Endothelial cell of umbilical vein (primary cell): ENCODE measurements at regions not wholly inside any gene's neighbourhood (a gene's known extent, or its start where the extent isn't known, plus 50 kb on each side); places are given as distances from the start of the nearest gene placed in this dataset.

ENCODE experiments used
- BruUV-seq: library from RNA; stranded (reverse); fragments of 400-500 nt; replicated peaks from 2 replicates; lab custom pipeline; 2021; lab: Mats Ljungman, UMichigan
- CTCF ChIA-PET: fragments of 300-600, 350-600 bp; sonication (Branson Sonifier 250); formaldehyde crosslinking; loops from one replicate; lab custom pipeline; 2021; ENCODE audit warnings: antibody characterized with exemption, inconsistent platforms; lab: Charles Lee
- POLR2A ChIA-PET: fragments of 300-600, 350-600 bp; sonication (Branson Sonifier 250); formaldehyde crosslinking; loops from one replicate; lab custom pipeline; 2021; ENCODE audit warnings: antibody characterized with exemption, inconsistent platforms; lab: Charles Lee
- DNase-seq: peaks from one replicate; pipeline ENCODE4 v3.0.0-alpha.2; 2011; ENCODE audit warnings: low read depth, low spot score
- FAIRE-seq: peaks from 2 replicates; lab custom pipeline; 2011; peaks lifted over from hg19 to GRCh38; lab: Jason Lieb, UNC
- H2AFZ ChIP-seq: 2 replicates; pipeline ENCODE4 v1.6.0; 2012; ENCODE audit warnings: low read depth, low read length, control low read depth, inconsistent platforms
- H3K27ac ChIP-seq: 2 replicates; pipeline ENCODE4 v1.5.1; 2011; ENCODE audit warnings: low read depth, mild to moderate bottlenecking, control low read depth, low read length, moderate library complexity; ENCODE audit not compliant: insufficient read depth
- H3K27me3 ChIP-seq, 2 experiments: 2 replicates each; pipeline versions ENCODE4 v1.6.0 to v1.6.1; 2011; ENCODE audit warnings: low read length in 2 of 2, mixed read lengths in 1 of 2; ENCODE audit not compliant: control insufficient read depth in 2 of 2, insufficient read depth in 2 of 2
- H3K36me3 ChIP-seq, 2 experiments: 2 replicates in 1 of 2; 3 replicates in 1 of 2; pipeline ENCODE4 v1.5.1; 2011; ENCODE audit warnings: low read length in 2 of 2, mild to moderate bottlenecking in 1 of 2, moderate library complexity in 1 of 2; ENCODE audit not compliant: control insufficient read depth in 2 of 2, insufficient read depth in 2 of 2; ENCODE audit errors: extremely low read depth in 1 of 2
- H3K4me1 ChIP-seq: 3 replicates; pipeline ENCODE4 v1.5.1; 2011; ENCODE audit warnings: mild to moderate bottlenecking, low read length; ENCODE audit not compliant: control insufficient read depth, insufficient read depth; ENCODE audit errors: extremely low read depth
- H3K4me2 ChIP-seq: 2 replicates; pipeline ENCODE4 v1.6.1; 2011; ENCODE audit warnings: low read length, control low read depth, mixed read lengths; ENCODE audit not compliant: insufficient read depth
- H3K4me3 ChIP-seq, 3 experiments: fragments of 200-600 bp in 1 of 3; sonication (generic), shearing (Covaris generic) in 1 of 3; replicated peaks in 1 of 3; 2 replicates each; pipeline ENCODE4 v1.5.1; 2011 to 2016; ENCODE audit warnings: control low read depth in 3 of 3, low read length in 3 of 3, mild to moderate bottlenecking in 2 of 3, inconsistent platforms in 1 of 3, low read depth in 1 of 3, moderate library complexity in 1 of 3; ENCODE audit not compliant: insufficient read depth in 1 of 3
- H3K79me2 ChIP-seq: 2 replicates; pipeline ENCODE4 v1.6.0; 2012; ENCODE audit warnings: low read length, inconsistent platforms; ENCODE audit not compliant: control insufficient read depth, insufficient read depth
- H3K9ac ChIP-seq: replicated peaks from 2 replicates; pipeline ENCODE3; 2011; ENCODE audit warnings: low read length, control low read depth; ENCODE audit not compliant: insufficient read depth; ENCODE audit errors: extremely low read depth
- H3K9me1 ChIP-seq: replicated peaks from 3 replicates; pipeline ENCODE4 v1.6.0; 2011; ENCODE audit warnings: mild to moderate bottlenecking, low read length; ENCODE audit not compliant: control insufficient read depth, insufficient read depth; ENCODE audit errors: extremely low read depth
- H3K9me3 ChIP-seq: replicated peaks from 2 replicates; pipeline ENCODE4 v1.5.1; 2012; ENCODE audit warnings: low read length, inconsistent platforms; ENCODE audit not compliant: control insufficient read depth, insufficient read depth
- H4K20me1 ChIP-seq: replicated peaks from 2 replicates; pipeline ENCODE3; 2011; ENCODE audit warnings: mild to moderate bottlenecking, low read length; ENCODE audit not compliant: control insufficient read depth, insufficient read depth; ENCODE audit errors: extremely low read depth
- CTCF ChIP-seq, 2 donors: IDR thresholded peaks; 1 replicate in 1 of 2; 2 replicates in 1 of 2; pipeline ENCODE4 v1.5.1; 2011; ENCODE audit warnings: low read length in 2 of 2, mild to moderate bottlenecking in 2 of 2, moderate library complexity in 2 of 2, control low read depth in 1 of 2, inconsistent platforms in 1 of 2, low read depth in 1 of 2; ENCODE audit not compliant: insufficient read depth in 1 of 2; ENCODE audit errors: extremely low read depth in 1 of 2
- EZH2 ChIP-seq: IDR thresholded peaks from 2 replicates; pipeline ENCODE4 v1.6.1; 2012; ENCODE audit warnings: borderline replicate concordance, low read depth, mild to moderate bottlenecking, moderate library complexity, low read length, inconsistent platforms; ENCODE audit not compliant: severe bottlenecking
- FOS ChIP-seq: IDR thresholded peaks from 2 replicates; pipeline ENCODE4 v1.6.1; 2011; ENCODE audit warnings: mild to moderate bottlenecking, low read length, moderate library complexity, borderline replicate concordance; ENCODE audit not compliant: insufficient read depth
- GATA2 ChIP-seq: IDR thresholded peaks from 2 replicates; pipeline ENCODE4 v1.7.0; 2011; ENCODE audit warnings: low read depth, mild to moderate bottlenecking, moderate library complexity, mixed read lengths, low read length; ENCODE audit not compliant: insufficient read length, insufficient read depth
- JUN ChIP-seq: IDR thresholded peaks from 2 replicates; pipeline ENCODE4 v1.6.1; 2011; ENCODE audit warnings: borderline replicate concordance, low read depth; ENCODE audit not compliant: insufficient read length, insufficient read depth
- MYC ChIP-seq: IDR thresholded peaks from one replicate; pipeline ENCODE4 v1.6.1; 2011; ENCODE audit warnings: mild to moderate bottlenecking, low read depth, low read length
- POLR2A ChIP-seq: IDR thresholded peaks from 2 replicates; pipeline ENCODE4 v1.6.1; 2012; ENCODE audit warnings: low read depth, mild to moderate bottlenecking, control low read depth, low read length
- POLR2AphosphoS5 ChIP-seq: IDR thresholded peaks from 2 replicates; pipeline ENCODE4 v1.6.1; 2012; ENCODE audit warnings: low read depth, mild to moderate bottlenecking, control low read depth, low read length, moderate library complexity; ENCODE audit not compliant: insufficient read depth
- dilution Hi-C: fragments of 300-500 bp; cut with MboI; formaldehyde crosslinking; loops from one replicate; pipeline ENCODE4 v1.15.0; 2019; ENCODE audit warnings: low sequenced_read_pairs; ENCODE audit not compliant: extremely low pct_ligation_motif_present
- intact Hi-C: fragments of 100-400 bp; cut with micrococcal nuclease; formaldehyde crosslinking; loops from one replicate; pipeline ENCODE4 v1.10.0; 2022
- TF ChIP-seq, protein P1 (sequence below): IDR thresholded peaks from 2 replicates; pipeline ENCODE4 v1.6.1; 2011; ENCODE audit not compliant: insufficient read depth, insufficient read length

DNA sequence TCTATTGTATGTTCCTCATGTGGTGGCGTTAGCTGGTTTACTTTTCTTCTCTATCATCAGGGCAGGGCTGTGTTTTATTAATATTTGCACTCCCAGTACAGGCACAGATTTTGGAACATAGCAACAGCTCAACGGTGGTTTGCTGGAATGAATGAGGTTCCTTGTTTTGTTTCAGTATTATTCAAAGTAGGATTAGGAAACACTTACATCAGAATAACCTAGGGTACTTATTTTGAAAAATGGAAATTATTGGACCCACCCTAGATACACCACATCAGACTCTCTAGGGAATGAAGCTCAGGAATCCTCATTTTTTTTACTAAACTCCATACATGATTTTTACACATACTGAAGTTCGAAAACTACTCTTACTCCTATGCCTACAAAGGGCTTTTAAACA is 108.8 kb upstream of the ENPEP start:
- intact Hi-C loops (no loop called here), dilution Hi-C loops (no loop called here)
- Histone ChIP-seq H3K4me3 (no peak overlapping the region), H3K9ac (no peak overlapping the region), H3K27ac (no peak overlapping the region), H4K20me1 (no peaks in the 10 kb centered on the region), H3K27me3 (no peaks in the 10 kb centered on the region), H3K4me2 (no peak overlapping the region), H3K4me1 (no peaks in the 10 kb centered on the region), H3K9me1 (no peaks in the 10 kb centered on the region), H3K36me3 (no peaks in the 10 kb centered on the region), H3K79me2 (no peaks in the 10 kb centered on the region), H3K9me3 (no peaks in the 10 kb centered on the region), H2AFZ (no peak overlapping the region)
- DNase-seq (no peak), FAIRE-seq (no peak)
- TF ChIP-seq POLR2AphosphoS5 = no peak
- no peak for TF ChIP-seq MYC
- TF ChIP-seq, protein P1, sequence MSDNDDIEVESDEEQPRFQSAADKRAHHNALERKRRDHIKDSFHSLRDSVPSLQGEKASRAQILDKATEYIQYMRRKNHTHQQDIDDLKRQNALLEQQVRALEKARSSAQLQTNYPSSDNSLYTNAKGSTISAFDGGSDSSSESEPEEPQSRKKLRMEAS = no peak
- TF ChIP-seq POLR2A = no peak
- TF ChIP-seq FOS = no peak
- no peak for TF ChIP-seq JUN
- CTCF ChIA-PET = interaction anchor here (1.6 kb wide), 1 partner anchor 16 kb away, joined by 3 read pairs; no protein-coding TSS in a partner anchor
- POLR2A ChIA-PET = no interaction called here
- no TSS peak for BruUV-seq

- Histone ChIP-seq H4K20me1 (no peaks in the 10 kb centered on the region), H3K9me3 (no peaks in the 10 kb centered on the region), H2AFZ (no peak overlapping the region), H3K4me3 (no peak overlapping the region), H3K4me1 (no peaks in the 10 kb centered on the region), H3K36me3 (no peaks in the 10 kb centered on the region), H3K27ac (no peak overlapping the region), H3K9ac (no peak overlapping the region), H3K9me1 (no peaks in the 10 kb centered on the region), H3K27me3 (no peaks in the 10 kb centered on the region), H3K79me2 (no peaks in the 10 kb centered on the region), H3K4me2 (no peak overlapping the region)
- dilution Hi-C loops = no loop called here
- no TSS peak for BruUV-seq
- intact Hi-C loops = no loop called here
- ChIA-PET CTCF (interaction anchor here (1.2 kb wide), 1 partner anchor 50 kb away, joined by 3 read pairs; no protein-coding TSS in a partner anchor), POLR2A (no interaction called here)
- TF ChIP-seq MYC = no peak
- TF ChIP-seq CTCF (IDR thresholded peaks at IDR 0.05; ENCODE audit: extremely low read depth in 1 of 2, insufficient read depth in 1 of 2, low read depth in 1 of 2, low read length in 2 of 2) = no peak
- TF ChIP-seq FOS = no peak
- TF ChIP-seq GATA2 = no peak
- no peak for TF ChIP-seq EZH2
- TF ChIP-seq POLR2AphosphoS5 = no peak
- TF ChIP-seq, protein P1 = no peak
- TF ChIP-seq JUN = no peak
- TF ChIP-seq POLR2A = no peak
- DNase-seq (no peak), FAIRE-seq (no peak)
Measured at GRCh38 chr4:110365761-110366160, 110.2 kb upstream of the ENPEP start.
